Astrocyte (in vitro differentiated cells and primary cell): ENCODE measurements at regions not wholly inside any gene's neighbourhood (a gene's known extent, or its start where the extent isn't known, plus 50 kb on each side); places are given as distances from the start of the nearest gene placed in this dataset.

Experiments
- DNase-seq: peaks from one replicate; pipeline ENCODE4 v3.0.0-alpha.2; 2010; ENCODE audit warnings: low read depth
- FAIRE-seq: peaks from 2 replicates; lab custom pipeline; 2011; peaks lifted over from hg19 to GRCh38; lab: Jason Lieb, UNC
- H2AFZ ChIP-seq: 2 replicates; pipeline ENCODE4 v1.6.0; 2012; ENCODE audit warnings: low read depth, low read length, inconsistent platforms
- H3K27ac ChIP-seq: 2 replicates; pipeline ENCODE4 v1.5.1; 2011; ENCODE audit warnings: low read depth, low read length, inconsistent platforms
- H3K27me3 ChIP-seq: 2 replicates; pipeline ENCODE4 v1.6.0; 2011; ENCODE audit warnings: low read length, inconsistent platforms; ENCODE audit not compliant: insufficient read depth
- H3K36me3 ChIP-seq: 2 replicates; pipeline ENCODE4 v1.5.1; 2011; ENCODE audit warnings: low read length, inconsistent platforms; ENCODE audit not compliant: insufficient read depth
- H3K4me1 ChIP-seq: 2 replicates; pipeline ENCODE4 v1.5.1; 2011; ENCODE audit warnings: low read length, inconsistent platforms; ENCODE audit not compliant: insufficient read depth
- H3K4me2 ChIP-seq: 2 replicates; pipeline ENCODE4 v1.6.0; 2012; ENCODE audit warnings: low read length, inconsistent platforms
- H3K4me3 ChIP-seq: 2 replicates; pipeline ENCODE4 v1.5.1; 2011; ENCODE audit warnings: low read depth, mild to moderate bottlenecking, low read length, inconsistent platforms; ENCODE audit not compliant: insufficient read depth
- H3K79me2 ChIP-seq: 2 replicates; pipeline ENCODE4 v1.6.0; 2012; ENCODE audit warnings: mild to moderate bottlenecking, low read length, inconsistent platforms; ENCODE audit not compliant: insufficient read depth
- H3K9ac ChIP-seq: 2 replicates; pipeline ENCODE4 v1.6.0; 2012; ENCODE audit warnings: mild to moderate bottlenecking, low read length, inconsistent platforms
- H3K9me3 ChIP-seq: 2 replicates; pipeline ENCODE4 v1.5.1; 2012; ENCODE audit warnings: low read depth, mild to moderate bottlenecking, low read length, inconsistent platforms; ENCODE audit not compliant: insufficient read depth
- H4K20me1 ChIP-seq: 2 replicates; pipeline ENCODE4 v1.6.0; 2012; ENCODE audit warnings: low read length, inconsistent platforms; ENCODE audit not compliant: insufficient read depth
- H3K27ac Mint-ChIP-seq: one replicate; pipeline ENCODE4 v1.8.0; 2021; ENCODE audit warnings: mild to moderate bottlenecking, mixed read lengths; ENCODE audit not compliant: unreplicated experiment
- H3K27me3 Mint-ChIP-seq: one replicate; pipeline ENCODE4 v1.8.0; 2021; ENCODE audit warnings: low read depth, mixed read lengths; ENCODE audit not compliant: unreplicated experiment
- H3K36me3 Mint-ChIP-seq: one replicate; pipeline ENCODE4 v1.8.0; 2021; ENCODE audit warnings: low read depth, mixed read lengths; ENCODE audit not compliant: unreplicated experiment
- H3K4me1 Mint-ChIP-seq: one replicate; pipeline ENCODE4 v1.8.0; 2021; ENCODE audit warnings: low read depth, mixed read lengths; ENCODE audit not compliant: unreplicated experiment
- H3K4me3 Mint-ChIP-seq: one replicate; pipeline ENCODE4 v1.8.0; 2021; ENCODE audit warnings: mild to moderate bottlenecking, moderate library complexity, mixed read lengths; ENCODE audit not compliant: unreplicated experiment
- H3K9me3 Mint-ChIP-seq: one replicate; pipeline ENCODE4 v1.8.0; 2021; ENCODE audit warnings: mild to moderate bottlenecking, mixed read lengths; ENCODE audit not compliant: unreplicated experiment
- CTCF ChIP-seq: IDR thresholded peaks from 2 replicates; pipeline ENCODE4 v1.5.1; 2011; ENCODE audit warnings: low read depth, mild to moderate bottlenecking, inconsistent platforms, low read length, moderate library complexity; ENCODE audit not compliant: insufficient read depth
- EZH2 ChIP-seq: IDR thresholded peaks from 2 replicates; pipeline ENCODE4 v1.6.1; 2012; ENCODE audit warnings: mild to moderate bottlenecking, low read length, inconsistent platforms; ENCODE audit not compliant: insufficient read depth

GRCh38 chr20:50299325-50299629 lies 108.6 kb downstream of the CEBPB start:
- H3K27ac Mint-ChIP-seq = no peak overlapping the region
- H2AFZ ChIP-seq = no peak overlapping the region
- DNase-seq = no peak
- no peak overlapping the region for H3K9ac ChIP-seq
- H3K27me3 Mint-ChIP-seq = peaks cover 23% of the 10 kb centered on the region
- H3K27ac ChIP-seq = no peak overlapping the region
- H3K36me3 Mint-ChIP-seq = no peaks in the 10 kb centered on the region
- H3K4me1 ChIP-seq = peaks cover 12% of the 10 kb centered on the region
- TF ChIP-seq EZH2 (no peak), CTCF (no peak)
- peaks cover 9% of the 10 kb centered on the region for H3K4me1 Mint-ChIP-seq
- peaks cover 1% of the 10 kb centered on the region for H3K9me3 Mint-ChIP-seq
- H3K4me3 Mint-ChIP-seq = no peak overlapping the region
- no peak for FAIRE-seq
- no peaks in the 10 kb centered on the region for H3K36me3 ChIP-seq
- H3K4me2 ChIP-seq = no peak overlapping the region
- H3K4me3 ChIP-seq = no peak overlapping the region
- H4K20me1 ChIP-seq = no peaks in the 10 kb centered on the region
- no peaks in the 10 kb centered on the region for H3K27me3 ChIP-seq
- no peaks in the 10 kb centered on the region for H3K9me3 ChIP-seq
- H3K79me2 ChIP-seq = no peaks in the 10 kb centered on the region

GRCh38 chr20:50301165-50301564 lies 110.5 kb downstream of the CEBPB start:
- H3K36me3 Mint-ChIP-seq = no peaks in the 10 kb centered on the region
- H4K20me1 ChIP-seq = no peaks in the 10 kb centered on the region
- H3K4me1 ChIP-seq = peaks cover 29% of the 10 kb centered on the region
- FAIRE-seq (no peak), DNase-seq (no peak)
- peaks cover 20% of the 10 kb centered on the region for H3K27me3 Mint-ChIP-seq
- no peak overlapping the region for H3K27ac Mint-ChIP-seq
- no peaks in the 10 kb centered on the region for H3K79me2 ChIP-seq
- H3K9me3 Mint-ChIP-seq = peaks cover 1% of the 10 kb centered on the region
- no peak overlapping the region for H2AFZ ChIP-seq
- H3K4me1 Mint-ChIP-seq = peaks cover 19% of the 10 kb centered on the region
- no peak overlapping the region for H3K4me3 Mint-ChIP-seq
- no peaks in the 10 kb centered on the region for H3K9me3 ChIP-seq
- TF ChIP-seq CTCF = no peak
- TF ChIP-seq EZH2 = no peak
- no peaks in the 10 kb centered on the region for H3K27me3 ChIP-seq
- H3K4me3 ChIP-seq = no peak overlapping the region
- H3K27ac ChIP-seq = no peak overlapping the region
- no peak overlapping the region for H3K9ac ChIP-seq
- no peaks in the 10 kb centered on the region for H3K36me3 ChIP-seq
- no peak overlapping the region for H3K4me2 ChIP-seq

- TF ChIP-seq CTCF = no peak
- TF ChIP-seq EZH2 = no peak
- Mint-ChIP-seq H3K4me3 (no peak overlapping the region), H3K27ac (no peak overlapping the region), H3K27me3 (peaks cover 16% of the 10 kb centered on the region), H3K4me1 (peaks cover 20% of the 10 kb centered on the region), H3K36me3 (no peaks in the 10 kb centered on the region), H3K9me3 (peaks cover 1% of the 10 kb centered on the region)
- H3K4me1 ChIP-seq = peaks cover 29% of the 10 kb centered on the region
- no peak overlapping the region for H3K9ac ChIP-seq
- no peak overlapping the region for H3K4me2 ChIP-seq
- H3K27me3 ChIP-seq = no peaks in the 10 kb centered on the region
- FAIRE-seq (no peak), DNase-seq (no peak)
- no peak overlapping the region for H2AFZ ChIP-seq
- H3K4me3 ChIP-seq = no peak overlapping the region
- no peaks in the 10 kb centered on the region for H3K79me2 ChIP-seq
- H3K27ac ChIP-seq = no peak overlapping the region
- no peaks in the 10 kb centered on the region for H4K20me1 ChIP-seq
- H3K36me3 ChIP-seq = no peaks in the 10 kb centered on the region
- H3K9me3 ChIP-seq = no peaks in the 10 kb centered on the region
Measured at GRCh38 chr20:50301712-50302111, 111.1 kb downstream of the CEBPB start.
